HG03097 (cell line): ENCODE measurements at regions not wholly inside any gene's neighbourhood (a gene's known extent, or its start where the extent isn't known, plus 50 kb on each side); places are given as distances from the start of the nearest gene placed in this dataset.
A peak's percentile ranks its signal among the peaks of the same experiment; 100 is the strongest.

Source experiments
- ATAC-seq: cut with Tn5 transposase; IDR thresholded peaks from one replicate; pipeline ENCODE4 v1.9.1; 2021; ENCODE audit not compliant: unreplicated experiment, low FRiP score

DNA sequence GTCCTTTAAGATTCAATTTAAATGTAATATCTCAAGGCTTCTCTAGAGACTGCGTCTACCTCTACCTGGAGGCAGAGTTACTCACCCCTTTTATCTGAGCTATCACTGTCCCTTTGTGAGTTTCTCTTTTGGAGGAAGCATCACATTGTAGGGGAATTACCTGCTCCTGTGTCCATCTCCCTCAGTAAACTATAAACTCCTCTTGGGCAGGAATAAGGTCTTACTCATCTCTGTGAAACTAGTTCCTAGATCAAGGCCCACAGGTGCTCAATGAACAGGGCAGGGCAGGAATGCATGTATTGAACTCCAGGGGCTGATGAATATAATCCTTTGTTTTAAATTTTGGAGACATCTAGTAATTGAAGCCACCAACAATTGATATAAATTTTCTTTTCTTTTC lies 139.8 kb upstream of the ERCC6L2 start:
- no peak for ATAC-seq

DNA sequence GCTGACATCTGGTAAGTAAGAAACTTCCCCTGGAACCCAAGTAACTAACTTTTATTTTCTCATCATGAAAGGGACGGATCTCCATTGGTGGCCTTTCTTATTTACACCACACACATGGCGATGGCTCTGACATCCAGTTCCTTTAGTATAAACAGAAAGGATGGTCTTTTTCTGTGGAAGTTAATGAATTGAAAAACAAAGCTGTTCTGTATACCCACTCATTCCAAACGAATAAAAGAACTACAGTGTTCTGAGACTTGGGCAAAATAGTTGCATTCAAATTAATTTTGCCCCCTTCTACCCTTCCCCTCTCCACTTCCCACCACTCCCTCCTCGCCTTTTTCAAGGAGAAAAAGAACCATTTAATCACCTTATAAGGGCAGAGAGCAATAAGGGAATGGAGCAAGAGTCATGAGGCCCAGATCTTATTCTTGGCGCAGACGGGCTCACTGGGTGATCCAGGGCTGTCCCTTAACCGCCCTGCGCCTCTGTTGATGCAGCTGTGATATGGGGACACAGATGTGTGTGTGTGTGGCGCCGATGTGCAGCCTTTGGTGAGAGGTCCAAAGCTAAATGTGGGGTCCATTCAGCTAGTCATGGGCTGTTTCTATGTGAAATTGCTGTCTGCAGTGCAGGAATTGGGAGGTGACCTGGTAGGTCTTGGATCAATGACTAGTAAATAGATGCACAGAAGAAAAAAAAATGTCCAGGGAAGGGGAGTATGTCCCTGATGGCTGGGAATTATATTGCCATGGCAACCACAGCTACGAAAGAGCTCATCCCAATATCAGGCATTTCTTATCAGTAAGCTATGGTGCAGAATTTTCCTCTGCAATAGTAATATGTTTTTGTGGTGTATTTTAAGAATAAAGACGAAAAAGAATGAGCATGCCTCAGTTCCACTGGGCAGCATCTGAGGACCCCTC lies 141.5 kb upstream of the ERCC6L2 start:
- ATAC-seq = no peak

DNA sequence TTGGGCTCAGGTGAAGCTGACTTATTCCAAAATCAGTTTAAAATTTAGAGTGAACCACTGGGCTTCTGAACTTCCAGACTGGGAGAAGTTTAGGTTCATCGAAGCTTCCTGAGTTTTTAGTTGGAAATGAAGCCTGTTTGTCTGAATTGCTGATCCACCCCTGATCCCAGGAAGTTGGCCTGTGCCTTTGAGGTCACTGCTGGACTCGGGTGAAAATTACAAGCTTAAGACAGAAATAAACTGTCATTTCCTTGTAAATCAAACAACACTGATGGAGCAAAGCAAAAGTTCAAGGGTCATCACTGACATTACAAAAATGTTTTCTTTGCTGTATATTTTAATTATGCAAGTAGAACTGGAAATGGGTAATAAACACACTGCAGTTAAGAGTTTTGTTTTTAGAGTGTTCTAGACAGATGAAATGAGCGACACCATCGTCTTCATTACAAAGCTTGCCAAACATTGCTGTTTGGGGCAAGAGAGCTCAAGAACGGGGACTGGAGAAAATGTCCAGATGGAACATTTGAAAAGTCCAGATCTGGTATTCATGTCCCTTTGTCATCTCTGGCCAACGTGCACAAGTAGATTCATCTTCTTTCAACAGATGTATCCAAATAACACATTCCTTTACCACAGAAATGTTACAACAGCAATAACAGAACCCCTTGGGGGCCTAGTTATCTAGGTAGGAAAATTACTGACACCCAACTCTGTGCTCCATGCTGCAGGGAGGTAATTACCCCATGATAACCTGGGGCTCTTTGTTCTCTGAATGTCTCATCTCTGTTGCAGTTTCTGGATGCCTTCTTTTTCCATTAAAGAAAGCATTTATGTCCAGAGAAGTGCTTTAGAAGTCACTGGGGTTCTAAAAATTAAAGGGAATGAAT lies 142.4 kb upstream of the ERCC6L2 start:
- no peak for ATAC-seq

DNA sequence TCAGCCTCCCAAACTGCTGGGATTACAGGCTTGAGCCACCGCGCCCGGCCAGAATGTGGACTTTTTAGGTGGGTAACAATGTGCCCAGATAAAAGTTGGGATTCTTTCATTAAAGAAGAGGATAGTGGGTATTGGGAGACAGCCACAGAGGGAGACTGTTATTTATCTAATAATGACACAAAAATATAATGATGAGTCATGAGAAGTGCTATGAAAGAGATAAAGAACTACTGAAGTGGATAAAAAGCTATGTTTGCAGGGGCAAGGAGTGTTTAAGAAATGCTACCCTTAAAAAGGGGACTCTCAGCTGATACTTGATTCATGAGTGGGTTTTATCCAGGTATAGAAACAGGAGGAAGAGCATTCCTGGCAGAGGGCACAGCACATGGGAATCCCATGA lies 143.6 kb upstream of the ERCC6L2 start:
- no peak for ATAC-seq

DNA sequence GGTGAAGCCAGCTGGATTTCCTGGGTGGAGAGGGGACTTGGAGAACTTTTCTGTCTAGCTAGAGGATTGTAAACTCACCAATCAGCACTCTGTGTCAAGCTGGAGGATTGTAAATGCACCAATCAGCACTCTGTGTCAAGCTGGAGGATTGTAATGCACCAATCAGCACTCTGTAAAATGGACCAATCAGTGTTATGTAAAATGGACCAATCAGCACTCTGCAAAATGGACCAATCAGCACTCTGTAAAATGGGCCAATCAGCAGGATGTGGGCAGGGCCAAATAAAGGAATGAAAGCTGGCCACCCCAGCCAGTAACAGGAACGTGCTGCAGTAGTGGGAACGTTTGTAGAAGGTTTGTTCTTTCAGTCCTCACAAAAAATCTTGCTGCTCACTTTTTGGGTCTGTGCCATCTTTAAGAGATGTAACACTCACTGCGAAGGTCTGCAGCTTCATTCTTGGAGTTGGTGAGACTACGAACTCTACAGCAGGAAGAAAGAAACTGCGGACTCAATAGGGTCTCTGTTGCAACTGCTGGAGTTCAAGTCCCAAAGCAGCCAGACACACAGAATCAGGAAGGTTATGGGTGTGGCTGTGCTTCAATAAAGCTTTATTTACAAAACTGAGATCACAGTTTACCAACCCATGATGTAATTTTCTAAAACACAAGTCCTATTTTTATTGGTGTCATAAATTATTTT lies 145.7 kb upstream of the ERCC6L2 start:
- no peak for ATAC-seq

DNA sequence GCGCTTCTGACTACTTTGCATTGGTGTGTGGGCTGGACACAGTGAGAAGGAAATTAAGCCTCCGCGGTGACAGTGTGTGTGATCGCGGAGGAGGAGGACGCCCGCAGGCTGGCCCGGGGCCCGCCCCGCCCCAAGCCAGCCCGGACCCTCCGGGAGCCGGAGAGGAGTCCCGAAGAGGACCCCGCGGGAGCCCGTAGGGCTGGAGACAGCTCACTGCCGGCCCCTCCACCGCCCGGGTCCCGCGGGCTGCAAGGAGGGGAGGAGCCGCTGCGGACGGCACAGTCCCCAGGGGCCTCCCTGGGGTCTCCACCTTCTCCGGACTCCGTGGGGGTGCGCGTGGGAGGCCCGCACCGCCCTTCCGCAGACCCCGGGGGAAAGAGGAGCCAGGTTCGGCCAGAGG lies 146.4 kb upstream of the ERCC6L2 start:
- no peak for ATAC-seq

DNA sequence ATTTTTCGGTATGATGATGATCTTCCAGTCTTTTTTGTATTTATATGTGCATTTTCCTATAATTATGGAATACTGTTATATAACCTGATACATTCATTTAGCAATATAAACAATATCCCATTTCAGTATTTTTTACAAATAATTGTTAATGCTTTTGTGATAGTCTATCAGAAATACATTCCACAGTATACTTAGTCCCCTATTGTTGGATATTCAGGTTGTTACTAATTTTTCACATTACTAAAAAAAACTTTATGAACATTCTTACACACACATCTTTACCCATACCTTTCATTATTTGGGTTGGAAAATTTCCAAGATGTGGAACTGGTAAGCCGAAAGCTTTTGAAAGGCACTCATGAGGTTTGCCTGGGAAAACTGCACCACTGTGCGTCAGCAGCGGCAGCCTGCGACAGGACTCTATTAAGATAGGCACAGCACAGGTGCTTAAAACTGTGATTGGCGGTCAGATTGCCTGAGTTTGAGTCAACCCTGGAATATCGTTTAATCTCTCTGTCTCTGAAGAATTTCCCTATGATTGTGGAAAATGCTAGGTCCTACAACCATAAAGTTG lies 147.5 kb upstream of the ERCC6L2 start:
- ATAC-seq = no peak

DNA sequence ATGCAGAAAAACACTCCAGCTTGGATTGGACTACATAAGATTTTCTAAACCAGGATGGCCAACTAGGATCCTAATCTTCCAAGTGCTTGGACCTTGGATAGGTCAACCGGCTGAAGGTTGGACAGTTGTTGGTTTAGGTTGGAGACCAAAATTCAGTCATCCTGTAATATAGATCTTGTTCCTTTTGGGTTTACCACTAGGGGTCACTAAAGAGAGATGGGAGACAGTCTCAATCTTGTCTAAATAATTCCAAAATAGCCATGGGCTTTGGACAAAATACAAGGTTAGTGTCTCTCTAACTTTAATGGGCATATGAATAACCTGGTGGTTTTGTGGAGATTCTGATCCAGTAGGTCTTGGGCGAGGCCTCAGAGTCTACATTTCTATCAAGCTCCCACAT lies 148.7 kb upstream of the ERCC6L2 start:
- ATAC-seq = no peak

DNA sequence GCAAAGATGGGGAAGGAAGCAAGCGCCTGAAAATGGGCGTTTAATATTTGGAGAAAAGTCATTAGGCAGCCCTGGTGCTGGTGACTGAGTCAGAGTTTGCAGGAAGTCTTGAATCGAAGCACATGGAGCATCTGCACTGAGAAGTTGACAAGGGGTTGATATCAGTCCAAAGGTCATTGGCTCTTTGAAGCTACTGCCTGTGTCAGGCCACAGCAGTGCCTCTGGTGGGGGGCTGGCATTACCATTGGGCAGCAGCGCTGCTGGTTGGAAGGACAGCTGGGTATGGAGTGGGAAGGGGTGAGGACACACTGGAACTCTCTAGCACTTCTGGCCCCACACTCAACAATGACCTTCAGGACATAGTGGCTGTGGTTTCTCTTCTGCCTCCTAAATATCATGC lies 150.4 kb upstream of the ERCC6L2 start:
- peak; percentile 18 for ATAC-seq

DNA sequence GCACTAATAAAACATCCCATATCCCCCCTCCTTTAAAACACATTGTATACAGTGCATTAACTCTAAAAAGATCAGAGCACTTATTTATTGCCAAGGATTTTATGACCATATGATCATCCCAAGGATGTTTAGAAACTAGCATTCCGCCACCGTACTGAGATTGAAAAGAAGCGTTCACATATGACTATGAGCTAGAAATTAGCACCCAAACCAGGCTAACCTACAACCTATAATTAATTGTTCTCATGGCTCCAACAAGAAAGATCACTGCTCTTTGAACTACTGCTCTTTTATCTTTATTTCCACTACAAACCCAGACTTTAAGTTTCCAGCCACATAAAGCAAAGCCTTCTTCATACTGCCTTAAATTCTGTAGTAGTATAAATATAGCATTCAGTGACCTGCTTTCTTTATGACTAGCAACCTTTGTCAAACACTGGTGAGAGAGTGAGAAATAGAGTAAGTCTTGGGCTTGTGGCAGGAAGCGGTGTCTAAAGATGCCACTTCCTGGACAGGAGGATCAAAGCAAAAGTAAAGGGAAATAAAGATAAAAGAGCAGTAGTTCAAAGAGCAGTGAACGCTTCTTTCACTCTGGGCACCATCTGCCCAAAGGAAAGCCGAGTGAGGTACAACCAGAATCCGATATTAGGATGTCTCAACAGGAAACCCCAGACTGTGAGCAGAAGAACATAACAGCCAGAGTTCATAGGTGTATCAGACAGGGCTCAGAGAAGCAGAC lies 151.1 kb upstream of the ERCC6L2 start:
- peak; percentile 89 for ATAC-seq

DNA sequence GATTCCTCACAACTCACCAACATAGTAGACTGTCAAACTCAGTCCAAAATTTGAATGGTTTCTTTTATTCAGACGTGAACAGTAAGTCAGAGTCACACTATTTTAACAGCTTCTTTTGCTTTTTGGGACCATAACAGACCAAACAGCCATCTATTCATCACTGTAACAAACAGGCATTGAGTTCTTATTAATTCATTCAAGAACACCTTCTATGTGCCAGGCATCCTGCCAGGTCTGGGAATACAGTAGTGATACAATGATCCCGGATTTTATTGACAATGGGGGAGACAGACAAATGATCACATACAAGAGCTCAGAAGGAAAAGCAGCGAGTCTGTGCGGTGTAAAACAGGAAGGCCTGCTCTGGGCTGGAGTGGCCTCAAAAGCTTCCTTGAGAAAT lies 153.3 kb upstream of the ERCC6L2 start:
- no peak for ATAC-seq

DNA sequence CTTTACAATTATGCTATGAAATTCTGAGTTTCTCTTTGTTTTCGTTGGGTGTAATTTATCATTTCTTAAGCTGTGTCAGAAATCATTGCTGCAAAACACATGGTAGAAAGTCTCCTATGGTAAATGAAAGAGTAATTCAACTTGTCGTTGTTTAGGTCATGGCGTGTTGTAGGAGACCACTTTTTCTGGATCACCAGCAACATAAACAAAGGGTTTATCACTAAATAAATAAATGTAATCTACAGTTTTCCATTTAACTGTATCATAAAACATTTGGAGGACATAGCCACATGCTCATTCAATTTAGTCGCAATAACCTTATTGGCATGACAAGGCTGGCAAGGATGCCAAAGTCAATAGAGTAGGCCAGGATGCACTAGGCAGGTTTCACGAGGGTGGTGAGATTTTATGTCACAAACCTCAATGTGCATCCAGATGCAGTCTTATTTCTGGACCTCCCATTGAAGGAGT lies 154.4 kb upstream of the ERCC6L2 start:
- no peak for ATAC-seq

DNA sequence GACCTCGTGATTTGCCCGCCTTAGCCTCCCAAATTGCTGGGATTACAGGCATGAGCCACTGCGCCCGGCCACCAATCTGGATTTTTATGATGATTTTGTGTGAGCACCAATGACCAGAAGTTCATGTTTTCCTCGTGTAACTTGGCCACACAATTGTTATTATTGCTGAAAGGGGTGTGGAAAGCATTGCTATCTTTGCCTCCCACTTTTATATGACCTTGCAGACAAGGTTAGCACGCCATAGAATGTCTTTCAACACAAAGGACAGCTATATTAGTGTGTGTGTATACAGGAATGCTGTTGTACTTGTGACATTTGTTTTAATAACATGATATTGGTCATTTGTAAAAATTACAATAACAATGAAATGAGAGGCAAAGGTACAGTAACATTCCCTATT lies 155.0 kb upstream of the ERCC6L2 start:
- no peak for ATAC-seq

DNA sequence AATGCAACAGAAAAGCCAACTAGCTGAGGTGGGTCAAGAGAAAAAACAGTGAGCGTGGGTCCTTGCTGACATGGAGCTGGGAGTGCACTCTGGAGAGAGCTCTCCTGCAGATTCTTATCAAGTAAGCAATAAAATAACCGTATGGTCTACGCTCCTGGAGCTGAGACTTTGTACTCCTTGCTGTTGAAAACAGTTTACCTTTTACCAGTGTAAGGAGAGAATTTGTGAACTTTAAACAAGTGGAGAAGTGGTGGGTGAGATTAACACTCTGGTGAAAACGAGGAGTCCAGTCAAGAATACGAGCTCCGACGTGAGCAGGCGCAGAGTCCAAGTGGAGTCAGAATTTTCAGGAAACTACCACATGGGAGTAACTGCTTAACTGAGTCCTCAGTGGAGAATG lies 156.1 kb upstream of the ERCC6L2 start:
- no peak for ATAC-seq

DNA sequence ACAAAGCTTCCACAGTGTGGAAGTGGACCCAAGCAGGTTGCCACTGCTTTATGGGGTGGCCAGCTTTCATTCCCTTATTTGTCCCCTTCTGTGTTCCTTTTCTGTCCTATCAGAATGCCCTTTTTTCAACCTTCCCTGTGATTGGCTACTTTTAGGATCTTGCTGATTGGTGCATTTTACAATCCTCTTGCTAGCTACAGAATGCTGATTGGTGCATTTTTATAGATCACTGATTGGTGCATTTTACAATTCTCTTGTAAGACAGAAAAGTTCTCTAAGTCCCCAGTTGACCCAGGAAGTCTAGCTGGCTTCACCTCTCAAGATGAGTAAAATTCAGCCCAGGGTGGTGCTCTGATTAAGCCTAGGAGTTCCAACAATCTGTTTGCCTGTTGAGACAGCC lies 157.2 kb upstream of the ERCC6L2 start:
- ATAC-seq = no peak

DNA sequence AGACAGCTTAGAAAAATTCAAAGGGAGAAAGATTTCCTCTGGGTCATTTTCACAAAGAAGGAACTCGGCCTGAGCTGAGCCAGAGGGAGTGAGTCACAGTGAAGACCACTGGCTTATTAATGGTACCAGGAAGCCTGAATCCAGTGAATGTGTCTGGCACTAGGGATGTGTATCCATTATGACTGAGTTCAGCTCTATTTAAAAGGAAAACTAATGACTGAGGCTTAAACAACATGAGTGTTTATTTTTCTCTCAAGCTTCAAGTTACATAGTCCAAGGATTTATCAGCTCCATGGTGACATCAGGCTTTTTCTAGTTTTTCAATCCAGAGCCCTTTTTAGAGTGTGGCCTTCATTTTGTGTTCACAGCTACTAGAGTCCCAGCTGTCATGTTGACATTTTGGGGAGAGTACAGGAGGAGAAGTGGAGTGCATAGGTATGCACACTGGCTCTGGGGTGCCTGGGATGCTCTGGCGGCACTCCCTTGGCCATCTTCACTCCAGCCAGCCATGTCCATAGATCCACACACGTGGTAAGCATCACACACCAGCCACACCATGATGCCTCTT lies 159.5 kb upstream of the ERCC6L2 start:
- ATAC-seq = no peak

DNA sequence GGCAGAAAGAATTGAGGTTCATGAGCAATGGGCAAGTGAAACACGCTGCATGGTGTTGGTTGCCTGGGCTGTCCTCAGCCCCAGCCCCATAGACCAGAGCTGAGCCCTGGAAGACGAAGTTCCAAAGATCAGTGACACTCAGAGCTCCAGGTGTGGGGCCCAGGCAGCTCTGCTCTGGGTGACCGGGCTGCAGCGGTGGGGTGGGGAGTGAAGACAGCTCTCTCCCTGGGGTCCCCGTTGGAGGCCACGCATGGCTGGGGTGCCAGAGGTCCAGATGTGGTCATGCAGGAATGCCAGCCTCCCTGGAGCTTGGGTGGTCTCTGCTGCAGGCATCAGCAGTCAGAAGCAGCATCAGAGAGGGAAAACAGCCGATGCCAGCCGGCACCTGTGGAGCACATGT lies 165.0 kb upstream of the ERCC6L2 start:
- ATAC-seq = no peak

DNA sequence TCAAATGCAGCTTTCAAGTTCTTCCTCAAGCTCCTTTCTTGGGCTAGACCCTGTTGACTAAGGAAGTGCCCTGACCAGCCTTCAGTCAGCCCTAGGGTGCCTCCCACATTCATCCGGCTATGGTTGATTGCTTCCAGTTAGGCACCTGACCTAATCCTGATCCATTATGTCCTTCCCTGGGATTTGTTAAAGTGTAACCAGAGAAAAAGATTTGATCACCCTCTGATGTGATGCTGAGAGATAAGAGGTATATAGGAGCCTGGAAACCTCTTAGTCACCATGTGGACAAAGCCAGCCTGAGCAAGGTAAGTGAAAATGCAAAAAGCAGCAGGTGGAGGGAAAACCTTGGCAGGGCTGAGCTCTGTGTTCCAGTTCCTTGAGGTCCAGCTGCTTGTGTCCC lies 178.8 kb upstream of the ERCC6L2 start:
- no peak for ATAC-seq

DNA sequence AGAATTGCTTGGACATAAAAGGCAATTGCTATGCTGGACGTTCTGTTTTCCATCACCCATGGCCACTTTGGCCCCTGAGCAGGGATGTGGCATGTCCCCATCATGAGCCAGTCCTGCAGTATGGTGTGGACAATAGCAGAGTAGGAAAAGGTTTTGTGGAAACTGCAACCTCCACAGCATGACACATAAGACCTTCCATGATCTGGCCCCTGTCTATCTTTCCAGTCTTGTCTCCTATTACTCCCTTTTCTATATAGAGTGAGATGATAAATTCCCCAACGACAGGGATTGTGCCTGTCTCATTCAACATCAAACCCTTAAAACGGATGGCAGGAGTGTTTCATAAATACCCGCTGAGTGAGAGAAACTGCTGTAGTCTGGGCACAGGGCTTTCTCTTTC lies 174.7 kb upstream of the PTCH1 start:
- ATAC-seq = no peak

DNA sequence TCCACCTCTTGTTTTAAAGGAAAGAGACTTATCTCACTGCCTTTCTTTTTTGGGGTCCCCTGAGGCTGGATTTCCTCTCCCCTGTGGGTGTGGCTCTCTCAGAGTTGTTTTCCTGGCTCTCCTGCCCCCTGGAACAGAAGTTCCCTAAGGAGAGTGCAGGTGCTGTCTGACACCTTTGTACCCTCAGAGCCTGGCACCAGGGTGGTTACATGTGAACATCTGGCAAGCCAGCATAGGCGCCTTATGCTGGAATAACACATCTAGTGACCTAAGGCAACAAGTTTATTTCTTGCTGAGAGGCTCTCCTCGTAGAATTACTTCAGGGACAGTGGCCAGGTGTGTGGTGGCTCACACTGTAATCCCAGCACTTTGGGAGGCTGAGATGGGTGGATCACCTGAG lies 172.9 kb upstream of the PTCH1 start:
- no peak for ATAC-seq
